H1 (cell line): ENCODE measurements at regions not wholly inside any gene's neighbourhood (a gene's known extent, or its start where the extent isn't known, plus 50 kb on each side); places are given as distances from the start of the nearest gene placed in this dataset.

ENCODE experiments used
- CTCF ChIA-PET: fragments of 300-600 bp; sonication (Branson Sonifier 250); formaldehyde crosslinking; loops from one replicate; lab custom pipeline; 2021; ENCODE audit not compliant: partially characterized antibody; lab: Charles Lee
- POLR2A ChIA-PET: fragments of 300-600 bp; sonication (Branson Sonifier 250); formaldehyde crosslinking; loops from one replicate; lab custom pipeline; 2021; ENCODE audit warnings: inconsistent platforms; ENCODE audit not compliant: partially characterized antibody; lab: Charles Lee
- DNase-seq, 2 experiments: peaks; one replicate each; pipeline versions ENCODE4 v3.0.0 to v3.0.0-alpha.2; 2010 to 2022; ENCODE audit warnings: low spot score in 2 of 2, low read depth in 1 of 2, mixed read lengths in 1 of 2
- FAIRE-seq: peaks from 2 replicates; lab custom pipeline; 2011; peaks lifted over from hg19 to GRCh38; lab: Jason Lieb, UNC
- H2AFZ ChIP-seq: 2 replicates; pipeline ENCODE4 v1.8.1; 2012; ENCODE audit warnings: low read length, inconsistent platforms
- H2AK5ac ChIP-seq: 2 replicates; pipeline ENCODE4 v1.6.1; 2013; ENCODE audit warnings: low read depth, low read length
- H2BK120ac ChIP-seq: replicated peaks from 2 replicates; pipeline ENCODE3; 2013; ENCODE audit warnings: low read depth, low read length, inconsistent platforms
- H2BK12ac ChIP-seq: 2 replicates; pipeline ENCODE4 v1.6.1; 2013; ENCODE audit warnings: low read depth, low read length
- H2BK15ac ChIP-seq: 2 replicates; pipeline ENCODE4 v1.6.1; 2013; ENCODE audit warnings: low read length
- H2BK20ac ChIP-seq: 2 replicates; pipeline ENCODE4 v1.6.1; 2013; ENCODE audit warnings: low read length
- H2BK5ac ChIP-seq: 2 replicates; pipeline ENCODE4 v1.6.1; 2013; ENCODE audit warnings: low read depth, low read length
- H3K14ac ChIP-seq: 2 replicates; pipeline ENCODE4 v1.6.1; 2013; ENCODE audit warnings: inconsistent platforms; ENCODE audit not compliant: insufficient read length
- H3K18ac ChIP-seq: 2 replicates; pipeline ENCODE4 v1.6.1; 2013; ENCODE audit warnings: low read length; ENCODE audit errors: extremely low read depth
- H3K23ac ChIP-seq: 2 replicates; pipeline ENCODE4 v1.6.1; 2013; ENCODE audit warnings: inconsistent platforms; ENCODE audit not compliant: insufficient read length
- H3K23me2 ChIP-seq: 2 replicates; pipeline ENCODE4 v1.6.1; 2013; ENCODE audit warnings: low read depth, low read length
- H3K27ac ChIP-seq: 2 replicates; pipeline ENCODE4 v1.6.1; 2011; ENCODE audit warnings: low read depth, low read length, inconsistent platforms
- H3K27me3 ChIP-seq, 4 experiments: replicated peaks in 1 of 4; 1 replicate in 1 of 4; 2 replicates in 3 of 4; pipeline versions ENCODE4 v1.6.1 to v1.8.1; 2011 to 2013; ENCODE audit warnings: low read length in 3 of 4, mild to moderate bottlenecking in 3 of 4, inconsistent platforms in 2 of 4, mixed read lengths in 2 of 4, moderate library complexity in 1 of 4; ENCODE audit not compliant: control insufficient read depth in 3 of 4, insufficient read depth in 3 of 4; ENCODE audit errors: extremely low read depth in 1 of 4
- H3K36me3 ChIP-seq, 4 experiments: 2 replicates each; pipeline versions ENCODE4 v1.6.1 to v1.8.1; 2011 to 2013; ENCODE audit warnings: mild to moderate bottlenecking in 4 of 4, low read length in 3 of 4, moderate library complexity in 2 of 4, control low read depth in 1 of 4, inconsistent platforms in 1 of 4; ENCODE audit not compliant: insufficient read depth in 4 of 4, control insufficient read depth in 2 of 4
- H3K4ac ChIP-seq: replicated peaks from 2 replicates; pipeline ENCODE3; 2013; ENCODE audit warnings: low read length, low read depth, mixed read lengths, inconsistent platforms; ENCODE audit not compliant: insufficient read length
- H3K4me1 ChIP-seq, 4 experiments: replicated peaks in 1 of 4; 1 replicate in 1 of 4; 2 replicates in 3 of 4; pipeline versions ENCODE4 v1.6.1 to v1.8.1; 2011 to 2013; ENCODE audit warnings: low read length in 3 of 4, inconsistent platforms in 2 of 4, mixed read lengths in 1 of 4; ENCODE audit not compliant: insufficient read depth in 4 of 4, control insufficient read depth in 3 of 4
- H3K4me2 ChIP-seq, 2 experiments: 2 replicates each; pipeline versions ENCODE4 v1.6.1 to v1.8.1; 2011 to 2013; ENCODE audit warnings: low read depth in 2 of 2, low read length in 2 of 2, control low read depth in 1 of 2, inconsistent platforms in 1 of 2, mild to moderate bottlenecking in 1 of 2; ENCODE audit not compliant: insufficient read depth in 1 of 2
- H3K4me3 ChIP-seq, 4 experiments: fragments of 200-600, 300-600 bp in 1 of 4; sonication (generic), shearing (Covaris generic), sonication (Bioruptor Twin) in 1 of 4; 2 replicates each; pipeline versions ENCODE4 v1.5.1 to v1.8.1; 2011 to 2016; ENCODE audit warnings: low read length in 4 of 4, low read depth in 3 of 4, control low read depth in 2 of 4, inconsistent platforms in 2 of 4, mild to moderate bottlenecking in 2 of 4, mixed read lengths in 1 of 4, moderate library complexity in 1 of 4; ENCODE audit not compliant: insufficient read depth in 2 of 4; ENCODE audit errors: extremely low read depth in 1 of 4
- H3K56ac ChIP-seq: replicated peaks from 2 replicates; pipeline ENCODE3; 2013; ENCODE audit warnings: low read depth, mild to moderate bottlenecking, mixed read lengths, low read length, inconsistent platforms; ENCODE audit not compliant: insufficient read length
- H3K79me1 ChIP-seq: 2 replicates; pipeline ENCODE4 v1.6.1; 2013; ENCODE audit warnings: low read depth, low read length, control low read depth
- H3K79me2 ChIP-seq, 2 experiments: 2 replicates each; pipeline versions ENCODE4 v1.6.1 to v1.8.1; 2012 to 2013; ENCODE audit warnings: low read length in 2 of 2, mild to moderate bottlenecking in 2 of 2, inconsistent platforms in 1 of 2; ENCODE audit not compliant: insufficient read depth in 2 of 2, control insufficient read depth in 1 of 2
- H3K9ac ChIP-seq, 4 experiments: replicated peaks in 1 of 4; 1 replicate in 1 of 4; 2 replicates in 3 of 4; pipeline versions ENCODE4 v1.6.1 to v1.8.1; 2011 to 2013; ENCODE audit warnings: low read depth in 3 of 4, low read length in 3 of 4, control low read depth in 2 of 4, mild to moderate bottlenecking in 2 of 4, moderate library complexity in 2 of 4, inconsistent platforms in 1 of 4; ENCODE audit errors: extremely low read depth in 1 of 4
- H3K9me3 ChIP-seq, 2 experiments: 2 replicates each; pipeline versions ENCODE4 v1.6.1 to v1.8.1; 2012 to 2013; ENCODE audit warnings: mild to moderate bottlenecking in 2 of 2, moderate library complexity in 2 of 2, control low read depth in 1 of 2, inconsistent platforms in 1 of 2, low read depth in 1 of 2, low read length in 1 of 2, mixed read lengths in 1 of 2; ENCODE audit not compliant: insufficient read depth in 2 of 2
- H4K20me1 ChIP-seq, 2 experiments: replicated peaks in 1 of 2; 2 replicates each; pipeline versions ENCODE3 to v1.8.1; 2011 to 2013; ENCODE audit warnings: inconsistent platforms in 2 of 2, low read length in 2 of 2, mild to moderate bottlenecking in 1 of 2; ENCODE audit not compliant: insufficient read depth in 2 of 2, control insufficient read depth in 1 of 2
- H4K5ac ChIP-seq: 2 replicates; pipeline ENCODE4 v1.6.1; 2013; ENCODE audit warnings: low read length, low read depth, mixed read lengths, inconsistent platforms; ENCODE audit not compliant: insufficient read length
- H4K8ac ChIP-seq: 2 replicates; pipeline ENCODE4 v1.8.0; 2013; ENCODE audit warnings: mild to moderate bottlenecking, moderate library complexity, low read length, inconsistent platforms; ENCODE audit not compliant: insufficient read depth; ENCODE audit errors: extremely low read depth
- H4K91ac ChIP-seq: replicated peaks from 2 replicates; pipeline ENCODE3; 2013; ENCODE audit warnings: low read length, mixed read lengths, inconsistent platforms; ENCODE audit not compliant: insufficient read length
- CHD1 ChIP-seq: IDR thresholded peaks from 2 replicates; pipeline ENCODE4 v1.6.1; 2012; ENCODE audit warnings: low read depth, low read length, improper control_type of control experiment
- JUND ChIP-seq: IDR thresholded peaks from 2 replicates; pipeline ENCODE4 v1.6.1; 2011; ENCODE audit warnings: mild to moderate bottlenecking, improper control_type of control experiment, low read length
- KDM4A ChIP-seq: IDR thresholded peaks from one replicate; pipeline ENCODE4 v1.7.1; 2012; ENCODE audit warnings: low read depth, mild to moderate bottlenecking, moderate library complexity, low read length, inconsistent platforms; ENCODE audit not compliant: severe bottlenecking
- NRF1 ChIP-seq: IDR thresholded peaks from 2 replicates; pipeline ENCODE4 v1.6.1; 2011; ENCODE audit warnings: mild to moderate bottlenecking, low read depth, low read length, improper control_type of control experiment
- POLR2AphosphoS5 ChIP-seq: IDR thresholded peaks from 2 replicates; pipeline ENCODE4 v1.6.1; 2011; ENCODE audit warnings: low read depth, low read length
- SIX5 ChIP-seq: IDR thresholded peaks from 2 replicates; pipeline ENCODE4 v1.6.1; 2011; ENCODE audit warnings: mild to moderate bottlenecking, low read depth, low read length
- SP4 ChIP-seq: IDR thresholded peaks from 2 replicates; pipeline ENCODE4 v1.6.1; 2012; ENCODE audit warnings: low read length, inconsistent platforms
- SRF ChIP-seq: IDR thresholded peaks from 2 replicates; pipeline ENCODE4 v1.6.1; 2011; ENCODE audit warnings: mild to moderate bottlenecking, low read depth, low read length, moderate library complexity
- SUZ12 ChIP-seq: fragments of 200-600 bp; sonication (generic); IDR thresholded peaks from 2 replicates; pipeline ENCODE4 v1.6.1; 2012; ENCODE audit warnings: mild to moderate bottlenecking, inconsistent platforms, low read length, moderate library complexity, mixed read lengths
- TAF7 ChIP-seq: optimal IDR thresholded peaks from 2 replicates; pipeline ENCODE3; 2011; ENCODE audit warnings: low read depth, mild to moderate bottlenecking, inconsistent platforms, low read length, moderate library complexity, borderline replicate concordance
- TEAD4 ChIP-seq: IDR thresholded peaks from 2 replicates; pipeline ENCODE4 v1.6.1; 2012; ENCODE audit warnings: low read depth, low read length, inconsistent platforms, mixed read lengths
- WGBS, 2 experiments: shearing (Covaris generic) in 1 of 2; methylation state at CpG; one replicate each; pipeline versions ENCODE4 v1.1.6 to v1.1.7; 2013 to 2015; ENCODE audit warnings: low lambda C conversion rate in 2 of 2, mixed read lengths in 2 of 2, inconsistent platforms in 1 of 2, low coverage in 1 of 2, missing lambda C conversion rate in 1 of 2; ENCODE audit not compliant: insufficient replicate concordance in 2 of 2, insufficient coverage in 1 of 2, insufficient read length in 1 of 2; ENCODE audit errors: extremely low coverage in 1 of 2, missing lambda C conversion rate in 1 of 2; 5-methylcytosine and 5-hydroxymethylcytosine counted together

GRCh38 chr5:168059131-168059530, 232.3 kb upstream of the WWC1 start:
- peaks cover 0 to under 1% (median 0%) of the 10 kb centered on the region in 4 experiments; a peak in 1 of 7 replicates for H3K4me1 ChIP-seq
- H2BK12ac ChIP-seq = no peak overlapping the region
- H4K8ac ChIP-seq = no peak overlapping the region
- H3K27ac ChIP-seq = no peak overlapping the region
- H3K4me2 ChIP-seq = no peak overlapping the region
- H4K91ac ChIP-seq = no peak overlapping the region
- CTCF ChIA-PET = interaction anchor here (0.6 to 6.1 kb wide), 5 partner anchors 11 to 82 kb away, joined by 3 to 23 read pairs (median 3); no protein-coding TSS in a partner anchor
- no peak overlapping the region for H2BK20ac ChIP-seq
- no peak overlapping the region for H2BK5ac ChIP-seq
- no peak overlapping the region for H4K5ac ChIP-seq
- no peaks in the 10 kb centered on the region for H3K79me2 ChIP-seq
- POLR2A ChIA-PET = no interaction called here
- H3K4ac ChIP-seq = no peak overlapping the region
- H3K36me3 ChIP-seq = no peaks in the 10 kb centered on the region; a peak in 1 of 8 replicates
- H2BK15ac ChIP-seq = no peak overlapping the region
- H3K23me2 ChIP-seq = no peaks in the 10 kb centered on the region
- no peaks in the 10 kb centered on the region for H3K79me1 ChIP-seq
- no peak overlapping the region for H3K56ac ChIP-seq
- H2AK5ac ChIP-seq = no peak overlapping the region
- no peak overlapping the region for H3K4me3 ChIP-seq
- no peak overlapping the region for H3K14ac ChIP-seq
- H3K9ac ChIP-seq = no peak overlapping the region
- WGBS, 2 experiments = 90% methylated on average over 2 of the region's 2 CpGs; no CpG with 5 or more reads in 1 of the 2 experiments
- no peak overlapping the region for H2AFZ ChIP-seq
- H3K23ac ChIP-seq = no peak overlapping the region
- no peak overlapping the region for H3K18ac ChIP-seq
- DNase-seq (no peak), FAIRE-seq (no peak)
- H2BK120ac ChIP-seq = no peak overlapping the region
- H3K9me3 ChIP-seq = peaks cover 7 to 8% of the 10 kb centered on the region in 2 experiments; a peak in 2 of 4 replicates
- no peaks in the 10 kb centered on the region for H3K27me3 ChIP-seq
- H4K20me1 ChIP-seq = no peaks in the 10 kb centered on the region
- TF ChIP-seq NRF1 (no peak), SP4 (no peak), JUND (no peak), KDM4A (no peak), TEAD4 (no peak), TAF7 (no peak), SRF (no peak), SUZ12 (no peak), CHD1 (no peak), POLR2AphosphoS5 (no peak), SIX5 (no peak)
